K562 (cell line): ENCODE measurements at regions not wholly inside any gene's neighbourhood (a gene's known extent, or its start where the extent isn't known, plus 50 kb on each side); places are given as distances from the start of the nearest gene placed in this dataset.

Experiments
- ADNP ChIP-seq: fragments of 200-800 bp; sonication (Bioruptor generic); IDR thresholded peaks from 2 replicates; pipeline ENCODE4 v1.6.1; 2016; ENCODE audit warnings: missing genetic modification characterization, missing compliant biosample characterization
- ARID1B ChIP-seq: fragments of 450-650 bp; IDR thresholded peaks from 2 replicates; pipeline ENCODE4 v1.6.1; 2016; ENCODE audit warnings: antibody characterized with exemption, mild to moderate bottlenecking, inconsistent platforms
- CBX1 ChIP-seq: sonication (generic); IDR thresholded peaks from 2 replicates; pipeline ENCODE4 v1.6.1; 2016; ENCODE audit warnings: antibody characterized with exemption, low read depth, mild to moderate bottlenecking
- CBX5 ChIP-seq: IDR thresholded peaks from 2 replicates; pipeline ENCODE4 v1.6.1; 2014; ENCODE audit warnings: low read depth, borderline replicate concordance
- CEBPB ChIP-seq: fragments of 450-650 bp; IDR thresholded peaks from 2 replicates; pipeline ENCODE4 v1.6.1; 2016; ENCODE audit warnings: missing genetic modification characterization, missing compliant biosample characterization
- DEAF1 ChIP-seq: fragments of 450-650 bp; formaldehyde crosslinking; IDR thresholded peaks from 2 replicates; pipeline ENCODE4 v1.4.0; 2020; ENCODE audit warnings: mild to moderate bottlenecking, moderate library complexity
- E2F6 ChIP-seq, 2 experiments: IDR thresholded peaks; 2 replicates each; pipeline ENCODE4 v1.6.1; 2011; ENCODE audit warnings: borderline replicate concordance in 1 of 2, control low read depth in 1 of 2, low read depth in 1 of 2, low read length in 1 of 2, mild to moderate bottlenecking in 1 of 2, mixed read lengths in 1 of 2, moderate library complexity in 1 of 2; ENCODE audit not compliant: insufficient read depth in 1 of 2, insufficient read length in 1 of 2, poor library complexity in 1 of 2, severe bottlenecking in 1 of 2; ENCODE audit errors: extremely low read depth in 1 of 2
- ELK3 ChIP-seq: fragments of 450-650 bp; formaldehyde crosslinking; IDR thresholded peaks from 2 replicates; pipeline ENCODE4 v1.4.0; 2020; ENCODE audit warnings: mild to moderate bottlenecking
- ERF ChIP-seq: fragments of 450-650 bp; formaldehyde crosslinking; IDR thresholded peaks from 2 replicates; pipeline ENCODE4 v1.4.0; 2020; ENCODE audit warnings: mild to moderate bottlenecking, mixed read lengths
- HDAC6 ChIP-seq: IDR thresholded peaks from 2 replicates; pipeline ENCODE4 v1.6.1; 2012; ENCODE audit warnings: low read depth, mild to moderate bottlenecking, control low read depth, inconsistent platforms, low read length, moderate library complexity
- HDGF ChIP-seq: fragments of 450-650 bp; IDR thresholded peaks from 2 replicates; pipeline ENCODE4 v1.6.1; 2016
- IRF2 ChIP-seq: sonication (generic); formaldehyde crosslinking; IDR thresholded peaks from 2 replicates; pipeline ENCODE4 v1.8.1; 2022; ENCODE audit warnings: mild to moderate bottlenecking, missing genetic modification reagents
- JUN ChIP-seq, 2 experiments: sonication (generic) in 1 of 2; formaldehyde crosslinking in 1 of 2; IDR thresholded peaks; 2 replicates each; pipeline versions ENCODE4 v1.6.1 to v1.8.0; 2012 to 2022; ENCODE audit warnings: borderline replicate concordance in 2 of 2, mild to moderate bottlenecking in 2 of 2, improper control_type of control experiment in 1 of 2, low read depth in 1 of 2, low read length in 1 of 2, missing genetic modification reagents in 1 of 2
- NFIX ChIP-seq: fragments of 250-450 bp; sonication (Bioruptor Pico); IDR thresholded peaks from 2 replicates; pipeline ENCODE4 v1.4.0; 2020; ENCODE audit warnings: low read depth, mild to moderate bottlenecking, moderate library complexity
- NONO ChIP-seq, 2 experiments: fragments of 200-400 bp in 1 of 2; fragments of 450-650 bp in 1 of 2; formaldehyde crosslinking in 1 of 2; IDR thresholded peaks; 2 replicates each; pipeline ENCODE4 v1.6.1; 2017; ENCODE audit warnings: low read depth in 2 of 2, mild to moderate bottlenecking in 2 of 2, moderate library complexity in 2 of 2, low read length in 1 of 2
- POLR2B ChIP-seq: fragments of 450-650 bp; IDR thresholded peaks from 2 replicates; pipeline ENCODE4 v1.6.1; 2018; ENCODE audit warnings: low read depth; ENCODE audit not compliant: partially characterized antibody
- PTBP1 ChIP-seq: fragments of 200-400 bp; formaldehyde crosslinking; IDR thresholded peaks from 2 replicates; pipeline ENCODE4 v1.6.1; 2017; ENCODE audit warnings: low read depth, low read length
- RBM25 ChIP-seq: fragments of 200-400 bp; formaldehyde crosslinking; IDR thresholded peaks from 2 replicates; pipeline ENCODE4 v1.6.1; 2018; ENCODE audit warnings: low read length, low read depth, moderate library complexity; ENCODE audit not compliant: severe bottlenecking
- SREBF1 ChIP-seq: fragments of 150-350 bp; IDR thresholded peaks from 2 replicates; pipeline ENCODE4 v1.6.1; 2014; ENCODE audit warnings: antibody characterized with exemption, low read depth, low read length, borderline replicate concordance
- XRCC5 ChIP-seq: fragments of 200-400 bp; formaldehyde crosslinking; IDR thresholded peaks from 2 replicates; pipeline ENCODE4 v1.6.1; 2017; ENCODE audit warnings: low read depth, mild to moderate bottlenecking, low read length
- ZBTB17 ChIP-seq: fragments of 450-650 bp; formaldehyde crosslinking; IDR thresholded peaks from 2 replicates; pipeline ENCODE4 v1.4.0; 2020; ENCODE audit warnings: mild to moderate bottlenecking
- ZBTB8A ChIP-seq: fragments of 450-650 bp; IDR thresholded peaks from 2 replicates; pipeline ENCODE4 v1.6.1; 2018; ENCODE audit warnings: mild to moderate bottlenecking, moderate library complexity; ENCODE audit not compliant: partially characterized antibody
- ZNF146 ChIP-seq: IDR thresholded peaks from one replicate; pipeline ENCODE4 v1.6.1; 2018; ENCODE audit warnings: missing compliant biosample characterization; ENCODE audit not compliant: unreplicated experiment
- ZNF507 ChIP-seq: conservative IDR thresholded peaks from 2 replicates; pipeline ENCODE4 v1.6.1; 2017; ENCODE audit warnings: missing genetic modification characterization, missing compliant biosample characterization
- ZSCAN32 ChIP-seq: fragments of 450-650 bp; formaldehyde crosslinking; IDR thresholded peaks from 2 replicates; pipeline ENCODE4 v1.4.0; 2020; ENCODE audit warnings: mild to moderate bottlenecking, moderate library complexity
- TF ChIP-seq, protein P1 (sequence below): fragments of 450-650 bp; IDR thresholded peaks from 2 replicates; pipeline ENCODE4 v1.6.1; 2017; ENCODE audit warnings: mild to moderate bottlenecking, moderate library complexity

DNA sequence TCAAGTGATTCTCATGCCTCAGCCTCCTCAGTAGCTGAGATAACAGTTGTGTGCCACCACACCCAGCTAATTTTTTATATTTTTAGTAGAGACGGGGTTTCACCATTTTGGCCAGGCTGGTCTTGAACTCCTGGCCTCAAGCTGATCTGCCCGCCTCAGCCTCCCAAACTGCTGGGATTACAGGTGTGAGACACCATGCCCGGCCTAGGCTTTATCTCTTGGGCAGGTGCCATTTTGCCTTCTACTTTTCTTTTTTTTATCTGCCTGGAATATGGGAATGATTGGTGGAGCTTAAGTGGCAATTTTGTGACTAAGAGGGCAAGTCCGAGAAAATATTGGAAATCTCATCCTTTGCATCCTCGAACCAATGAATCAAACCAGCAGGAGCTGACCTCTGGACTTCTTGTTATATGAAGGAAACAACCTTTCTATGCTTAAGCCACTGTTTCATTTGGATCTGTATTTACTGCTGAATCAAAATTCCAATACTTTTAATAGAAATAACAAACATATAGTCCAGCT, 128.9 kb upstream of the ZNF217 start (continued):
- TF ChIP-seq ELK3 (CRISPR knock-in tag) (no peak), JUN (IDR thresholded peaks at IDR 0.05; ENCODE audit: borderline replicate concordance, low read depth, low read length) (no peak), JUN (CRISPR knock-in tag; IDR thresholded peaks at IDR 0.05; ENCODE audit: borderline replicate concordance) (no peak), IRF2 (CRISPR knock-in tag) (no peak), HDGF (no peak), ZNF507 (tag) (no peak), NONO (IDR thresholded peaks at IDR 0.05; ENCODE audit: low read depth in 2 of 2, low read length in 1 of 2) (no peak), DEAF1 (CRISPR knock-in tag) (no peak), ERF (CRISPR knock-in tag) (no peak), POLR2B (no peak), NFIX (CRISPR knock-in tag) (no peak), ZSCAN32 (no peak), PTBP1 (no peak), SREBF1 (no peak), RBM25 (peak; percentile 86), HDAC6 (no peak), ZBTB8A (no peak), CBX1 (no peak), XRCC5 (no peak), ADNP (tag) (peak; percentile 64; the same call in 1 of the 2 replicates), E2F6 (IDR thresholded peaks at IDR 0.05; ENCODE audit: borderline replicate concordance in 1 of 2, extremely low read depth in 1 of 2, insufficient read depth in 1 of 2, insufficient read length in 1 of 2, low read depth in 1 of 2, low read length in 1 of 2, poor library complexity in 1 of 2, severe bottlenecking in 1 of 2) (no peak), ZBTB17 (CRISPR knock-in tag) (no peak), CBX5 (no peak), CEBPB (tag) (0 out of 2 replicates have a peak, but pooled peaks have one; percentile 3), ZNF146 (CRISPR knock-in tag) (no peak), ARID1B (no peak)
- TF ChIP-seq, protein P1, sequence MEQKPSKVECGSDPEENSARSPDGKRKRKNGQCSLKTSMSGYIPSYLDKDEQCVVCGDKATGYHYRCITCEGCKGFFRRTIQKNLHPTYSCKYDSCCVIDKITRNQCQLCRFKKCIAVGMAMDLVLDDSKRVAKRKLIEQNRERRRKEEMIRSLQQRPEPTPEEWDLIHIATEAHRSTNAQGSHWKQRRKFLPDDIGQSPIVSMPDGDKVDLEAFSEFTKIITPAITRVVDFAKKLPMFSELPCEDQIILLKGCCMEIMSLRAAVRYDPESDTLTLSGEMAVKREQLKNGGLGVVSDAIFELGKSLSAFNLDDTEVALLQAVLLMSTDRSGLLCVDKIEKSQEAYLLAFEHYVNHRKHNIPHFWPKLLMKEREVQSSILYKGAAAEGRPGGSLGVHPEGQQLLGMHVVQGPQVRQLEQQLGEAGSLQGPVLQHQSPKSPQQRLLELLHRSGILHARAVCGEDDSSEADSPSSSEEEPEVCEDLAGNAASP = no peak
